RKO (cell line): ENCODE measurements at regions not wholly inside any gene's neighbourhood (a gene's known extent, or its start where the extent isn't known, plus 50 kb on each side); places are given as distances from the start of the nearest gene placed in this dataset.
"Not testable (repeated sequence)": the region's sequence is repeated elsewhere in the genome, so short reads cannot be mapped to it uniquely, and the experiment has no call there.

Source experiments
- DNase-seq: peaks from one replicate; pipeline ENCODE4 v3.0.0-alpha.2; 2016; ENCODE audit warnings: low spot score

DNA sequence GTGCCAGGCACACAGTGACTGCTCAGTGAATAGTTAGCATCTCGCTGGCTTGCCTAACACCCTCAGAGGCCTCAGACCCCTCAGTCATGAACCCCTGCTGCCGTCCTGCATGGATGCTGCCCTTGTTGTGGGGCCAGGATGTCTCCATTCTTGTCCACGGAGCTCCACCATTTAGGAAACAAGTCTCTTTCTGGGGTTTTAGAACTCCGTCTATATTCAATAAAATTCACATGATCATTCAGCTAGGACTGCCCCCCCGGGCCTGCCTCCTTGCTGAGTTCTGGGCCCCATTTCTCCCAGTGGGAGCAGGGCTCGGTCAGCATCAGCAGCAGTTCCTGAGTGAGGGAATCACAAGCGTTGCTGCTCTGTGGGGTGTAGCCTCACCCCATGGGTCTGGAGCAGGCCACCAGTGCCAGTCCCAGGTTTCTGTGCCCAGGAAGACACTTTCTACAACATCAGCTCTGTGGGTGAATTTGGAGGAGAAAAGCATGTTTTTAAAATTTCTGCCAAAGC, 134.1 kb downstream of the RHOU start:
- no peak for DNase-seq

DNA sequence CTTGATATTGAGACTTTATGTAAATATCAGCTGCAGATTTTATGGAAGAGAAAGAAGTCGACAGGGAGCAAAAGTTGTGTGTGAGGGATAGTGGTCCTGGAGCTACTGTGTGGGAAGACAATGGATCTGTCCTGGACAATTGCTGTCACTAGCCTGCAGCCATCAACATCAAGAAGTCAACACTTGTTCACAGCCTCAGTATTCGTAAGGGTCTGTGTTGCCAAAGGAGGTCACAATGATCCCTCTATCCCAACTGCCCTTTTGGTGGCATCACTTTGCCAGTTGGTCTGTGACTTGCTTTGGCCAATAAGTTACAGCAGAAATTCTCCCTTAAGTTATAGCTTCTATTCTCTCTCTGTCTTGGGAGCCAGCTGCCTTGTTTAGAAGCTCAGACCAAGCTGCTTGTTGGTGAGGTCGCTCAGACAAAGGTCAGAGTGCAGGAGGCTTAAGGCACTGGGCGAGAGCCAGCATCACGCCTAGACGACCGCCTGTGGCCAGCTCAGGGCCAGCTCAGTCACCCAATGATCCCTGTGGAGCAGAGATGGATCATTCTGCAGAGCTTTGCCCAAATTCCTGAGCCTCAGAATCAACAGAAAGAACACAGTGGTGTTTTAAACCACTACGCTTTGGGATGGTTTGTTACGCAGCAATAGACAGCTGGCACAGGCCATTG, 134.9 kb downstream of the RHOU start:
- DNase-seq, result no peak

DNA sequence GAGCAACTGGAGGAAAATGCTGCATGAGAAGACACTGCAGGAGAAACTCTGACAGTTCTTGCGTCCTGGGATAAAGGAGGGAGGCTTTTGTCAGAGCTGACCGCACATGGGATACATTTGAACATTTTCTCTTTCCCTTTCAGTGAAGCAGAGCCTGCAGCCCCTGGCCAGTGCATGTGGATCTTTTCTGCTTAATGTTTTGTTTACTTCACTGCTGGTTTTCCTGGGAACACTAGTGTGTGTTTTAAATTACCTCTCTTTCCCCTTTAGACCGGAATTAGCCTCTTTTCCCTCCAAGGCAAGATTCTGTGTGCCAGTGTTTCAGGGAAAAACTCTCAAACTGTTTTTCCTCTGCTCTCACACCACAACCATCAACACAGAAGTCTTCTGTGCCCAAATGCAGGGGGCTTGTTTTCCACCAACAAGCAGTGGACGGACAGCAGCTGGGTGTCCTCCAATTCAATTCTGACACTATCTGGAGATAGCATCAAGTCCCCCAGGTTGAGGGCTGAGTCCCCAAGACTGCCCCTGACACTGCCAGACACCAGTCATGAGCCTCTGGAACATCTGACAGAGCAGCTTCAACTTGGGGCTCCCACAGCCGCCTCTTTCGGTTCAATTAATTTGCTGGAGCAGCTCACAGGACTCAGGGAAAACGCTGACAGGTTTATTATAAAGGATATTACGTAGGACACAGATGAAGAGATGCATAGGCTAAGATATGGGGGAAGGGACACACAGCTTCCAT, 136.2 kb downstream of the RHOU start:
- DNase-seq, result no peak

DNA sequence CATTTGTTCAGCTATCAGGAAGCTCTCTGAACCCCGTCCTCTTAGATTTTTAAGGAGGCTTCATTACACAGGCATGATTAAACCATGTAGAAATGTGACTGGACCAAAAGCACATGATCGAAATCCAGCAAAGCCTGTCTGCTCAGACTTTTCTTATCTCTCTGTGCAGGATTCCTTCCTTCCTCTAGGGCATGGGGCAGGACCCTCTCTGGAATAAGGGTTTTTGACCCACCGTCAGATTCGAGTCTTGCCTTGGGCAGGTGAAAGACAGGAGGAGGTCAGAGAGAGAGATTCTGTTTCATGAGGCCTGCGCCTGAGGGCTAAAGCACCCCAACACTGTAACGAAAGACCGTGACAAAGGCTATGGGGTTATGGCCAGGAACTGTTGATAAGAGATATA, 136.8 kb downstream of the RHOU start:
- DNase-seq, result no peak

DNA sequence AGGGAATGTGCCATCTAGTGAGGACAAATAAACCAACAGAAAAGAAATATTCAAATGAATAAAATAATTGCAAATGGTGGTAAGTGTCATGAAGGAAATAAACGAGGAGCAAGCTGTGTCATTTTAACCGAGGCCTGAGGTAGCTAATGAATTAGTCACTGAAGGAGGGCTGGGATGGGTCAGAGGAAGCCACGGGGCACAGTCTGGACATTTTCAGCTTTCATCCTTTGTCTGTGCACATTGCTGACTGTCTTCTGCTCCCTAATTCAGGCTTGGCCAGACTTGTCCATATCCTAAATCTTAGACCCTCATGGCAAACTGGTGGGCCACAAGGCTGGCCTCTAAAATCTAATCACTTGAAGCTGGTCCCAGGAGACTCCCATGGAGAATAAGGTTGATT, 138.4 kb downstream of the RHOU start:
- DNase-seq, result no peak

DNA sequence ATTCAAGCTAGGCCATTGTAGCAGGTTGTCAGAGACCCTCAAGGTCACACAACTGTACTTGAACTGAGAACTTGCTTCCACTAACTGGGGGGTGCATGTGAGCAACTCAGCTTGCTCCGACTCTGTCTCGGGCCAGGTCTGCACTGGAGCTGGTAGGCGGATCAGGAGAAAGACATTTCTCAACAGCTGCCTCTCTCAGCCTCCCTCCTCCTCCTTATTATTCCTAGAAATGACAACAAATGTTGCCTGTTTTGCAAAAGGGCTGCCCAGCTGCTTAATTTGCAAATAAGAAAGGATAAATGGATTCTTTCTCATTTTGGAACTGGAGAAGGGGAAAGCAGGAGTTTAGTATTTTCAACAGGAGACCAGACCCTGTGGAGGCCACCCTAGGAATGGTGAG, 140.5 kb downstream of the RHOU start:
- DNase-seq, result no peak

DNA sequence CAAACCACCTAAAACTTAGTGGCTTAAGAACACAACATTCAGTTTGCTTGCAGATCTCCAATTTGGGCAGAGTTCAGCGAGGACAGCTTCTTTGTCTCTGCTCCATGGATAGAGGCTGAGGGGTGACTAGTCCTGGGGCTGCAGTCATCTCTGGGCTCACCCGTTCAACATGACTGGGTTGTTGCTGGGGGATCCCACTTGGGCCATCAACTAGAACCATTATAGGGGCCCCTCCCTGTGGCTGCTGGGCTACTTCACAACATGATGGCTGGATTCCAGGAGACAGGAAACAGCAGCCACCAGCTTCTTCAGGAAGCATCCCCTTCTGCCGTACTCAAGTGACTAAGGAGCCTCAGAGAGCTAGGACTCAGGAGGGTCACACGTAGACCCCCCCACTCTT, 140.9 kb downstream of the RHOU start:
- no peak for DNase-seq

DNA sequence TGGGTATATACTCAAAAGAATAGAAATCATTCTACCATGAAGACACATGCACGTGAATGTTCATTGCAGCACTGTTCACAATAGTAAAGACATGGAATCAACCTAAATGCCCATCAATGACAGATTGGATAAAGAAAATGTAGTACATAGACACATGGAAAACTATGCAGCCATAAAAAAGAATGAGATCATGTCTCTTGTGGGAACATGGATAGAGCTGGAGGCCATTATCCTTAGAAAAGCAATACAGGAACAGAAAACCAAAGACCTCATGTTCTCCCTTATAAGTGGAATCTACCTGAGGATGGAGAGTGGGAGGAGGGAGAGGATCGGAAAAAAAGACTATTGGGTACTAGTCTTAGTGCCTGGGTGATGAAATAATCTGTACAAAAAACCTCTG, 143.9 kb downstream of the RHOU start:
- no peak for DNase-seq

DNA sequence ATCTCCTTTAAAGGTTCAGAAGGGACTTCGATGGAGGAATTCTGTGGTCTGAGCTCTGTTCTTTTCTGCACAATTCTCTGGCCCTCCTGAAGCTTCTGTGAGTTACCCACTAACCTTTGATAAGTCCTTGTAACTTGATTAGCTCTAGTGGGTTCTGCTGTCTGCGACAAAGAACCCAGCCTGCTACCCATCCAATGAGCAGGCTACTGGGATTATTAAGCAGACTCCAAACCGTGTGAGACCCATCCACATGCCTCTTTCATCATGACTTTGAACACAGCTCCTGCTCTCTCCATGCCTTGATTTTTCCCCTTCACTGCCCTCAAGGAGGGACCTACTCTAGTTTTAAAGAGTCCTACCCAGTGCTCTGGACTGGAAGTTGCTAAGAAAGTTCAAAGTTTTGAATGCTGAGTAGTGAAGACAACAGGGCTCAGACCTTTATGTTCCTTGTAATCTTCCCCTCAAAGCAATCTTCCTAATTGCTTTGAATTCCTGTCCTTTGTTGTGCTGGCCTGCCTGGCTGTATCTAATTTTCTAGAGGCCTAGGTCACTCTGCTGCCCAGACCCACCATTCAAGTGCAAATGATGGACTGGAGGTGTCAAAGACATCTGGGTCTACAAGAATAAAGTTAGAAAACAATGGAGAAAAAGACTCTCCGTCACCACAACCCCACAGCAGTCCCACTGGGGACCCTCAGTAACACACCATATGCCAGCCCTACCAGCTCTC, 146.9 kb downstream of the RHOU start:
- DNase-seq, result no peak

DNA sequence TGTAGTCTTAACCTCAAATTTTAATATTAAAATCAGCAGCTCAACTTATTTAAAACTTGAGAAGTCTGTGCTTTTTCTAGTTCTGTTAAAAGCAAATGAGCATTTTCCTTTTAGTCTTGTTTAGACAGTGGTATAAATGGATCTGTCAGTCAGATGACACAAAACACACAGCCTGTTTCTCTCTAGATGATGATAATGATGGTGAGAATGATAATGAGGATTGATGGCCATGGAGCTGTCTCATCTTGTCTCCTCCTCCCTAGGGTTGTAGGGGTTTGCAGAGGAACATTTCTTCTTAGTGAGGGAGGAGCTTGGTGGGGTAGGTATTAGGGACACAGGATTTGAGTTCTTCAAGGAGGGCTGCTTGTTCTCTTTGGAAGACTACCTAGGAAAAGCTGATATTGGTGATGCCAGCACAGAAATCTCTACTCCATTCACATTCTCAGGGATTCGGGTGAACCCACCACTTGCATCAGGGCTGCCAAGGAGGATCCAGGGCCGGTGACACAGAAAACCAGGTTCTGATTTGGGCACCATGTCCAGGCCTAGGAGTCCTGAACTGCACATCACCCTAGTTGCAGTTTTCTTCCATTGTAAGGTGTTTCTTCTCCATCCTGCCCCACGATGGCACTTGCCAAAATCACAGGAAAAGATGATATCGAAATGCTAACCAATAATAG, 147.6 kb downstream of the RHOU start:
- no peak for DNase-seq

DNA sequence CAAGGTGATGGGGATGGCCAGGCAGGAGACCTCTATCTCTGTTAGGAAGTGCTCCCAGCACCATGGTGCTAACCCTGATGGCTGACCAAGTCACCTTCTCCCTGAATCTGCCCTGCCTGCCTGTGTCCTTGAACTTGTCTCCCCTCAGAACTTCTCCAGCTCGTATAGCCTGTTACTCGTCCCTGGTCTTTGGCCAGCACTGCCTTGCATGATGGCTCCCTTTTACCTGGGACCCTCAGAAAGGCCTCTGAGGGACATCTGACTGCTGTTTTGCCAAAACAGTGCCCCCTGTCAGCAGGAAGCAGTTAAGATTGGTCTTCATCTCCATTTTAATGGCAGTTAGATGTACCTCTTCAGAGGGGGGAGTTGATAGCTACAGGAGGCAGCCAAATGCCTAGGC, 148.3 kb downstream of the RHOU start:
- no peak for DNase-seq

DNA sequence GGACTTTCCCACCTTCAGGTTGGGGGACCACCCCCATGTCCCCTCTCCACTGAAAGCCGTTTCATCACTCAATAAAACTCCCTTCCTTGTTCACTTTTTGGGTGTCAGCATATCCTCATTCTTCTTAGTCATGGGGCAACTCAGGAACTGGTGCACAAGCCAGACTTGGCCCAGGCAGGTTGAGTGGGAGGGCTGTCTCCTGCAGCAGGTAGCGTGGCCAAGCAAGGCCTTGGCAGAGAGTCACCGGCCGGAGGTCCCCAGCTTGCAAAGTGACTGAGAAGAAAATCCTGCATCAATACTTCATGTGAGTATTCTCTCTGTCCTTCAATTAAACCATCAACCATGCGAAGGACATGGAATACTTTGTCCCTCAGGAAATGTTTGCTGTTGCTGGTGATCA, 148.9 kb downstream of the RHOU start:
- no peak for DNase-seq

DNA sequence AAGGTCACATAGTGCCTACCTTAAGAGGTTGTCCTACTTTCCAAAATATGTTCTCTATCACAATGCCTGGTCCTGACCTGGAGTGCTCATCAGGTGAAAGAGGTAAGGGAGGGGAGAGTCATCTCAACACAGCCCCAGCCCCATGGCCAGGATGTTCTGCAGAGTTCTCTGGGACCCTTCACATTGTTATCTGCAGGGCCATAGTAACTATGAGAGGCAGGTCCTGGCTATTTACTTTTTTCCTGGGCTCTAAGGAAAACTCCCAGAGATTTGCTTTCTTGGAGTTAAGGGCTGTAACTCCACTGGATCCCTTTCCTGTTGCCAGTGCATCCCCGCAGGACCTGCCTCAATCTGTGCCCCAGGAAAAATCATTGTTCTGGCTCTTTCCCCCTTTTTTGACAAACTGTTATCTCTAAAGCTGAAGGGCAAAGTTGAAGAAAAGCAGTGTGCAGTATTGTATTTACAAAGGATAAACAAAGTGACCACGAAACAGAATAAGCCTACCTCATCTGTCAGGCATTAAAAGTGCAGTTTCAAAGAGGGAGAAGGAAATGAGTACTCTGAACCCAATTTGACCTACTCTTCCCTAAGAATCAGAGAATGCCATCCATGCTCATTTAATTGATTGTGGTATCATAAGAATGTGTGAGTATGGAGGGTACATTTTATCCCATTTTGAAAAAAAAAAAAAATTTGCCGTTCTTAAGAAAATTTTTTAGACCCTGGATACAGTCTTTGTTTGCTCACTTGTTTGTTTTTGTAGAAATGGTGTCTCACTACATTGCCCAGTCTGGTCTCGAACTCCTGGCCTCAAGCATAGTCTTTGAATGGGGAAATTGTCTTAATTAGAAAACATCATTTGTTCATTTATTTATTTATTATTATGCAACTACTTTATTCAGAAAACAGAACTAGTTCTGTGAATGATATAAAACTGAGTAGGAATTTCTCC, 149.6 kb downstream of the RHOU start:
- no peak for DNase-seq

DNA sequence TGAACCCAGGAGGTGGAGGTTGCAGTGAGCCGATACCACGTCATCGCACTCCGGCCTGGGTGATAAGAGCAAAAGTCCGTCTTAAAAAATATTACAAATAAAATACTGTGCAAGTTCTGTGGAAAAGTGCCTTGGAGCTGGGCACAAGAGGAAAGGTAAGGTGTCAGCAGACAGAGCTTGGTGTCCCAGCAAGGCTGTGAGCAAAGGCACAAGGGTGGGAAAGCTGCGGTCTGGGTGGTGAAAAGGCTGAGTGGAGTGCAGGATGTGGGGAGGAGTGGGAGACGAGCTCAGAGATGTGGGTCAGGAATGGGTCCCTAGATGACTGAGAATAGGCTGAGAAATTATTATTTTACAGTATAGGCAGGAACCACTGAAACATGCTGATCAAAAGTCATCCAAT, 150.6 kb downstream of the RHOU start:
- DNase-seq, result no peak

DNA sequence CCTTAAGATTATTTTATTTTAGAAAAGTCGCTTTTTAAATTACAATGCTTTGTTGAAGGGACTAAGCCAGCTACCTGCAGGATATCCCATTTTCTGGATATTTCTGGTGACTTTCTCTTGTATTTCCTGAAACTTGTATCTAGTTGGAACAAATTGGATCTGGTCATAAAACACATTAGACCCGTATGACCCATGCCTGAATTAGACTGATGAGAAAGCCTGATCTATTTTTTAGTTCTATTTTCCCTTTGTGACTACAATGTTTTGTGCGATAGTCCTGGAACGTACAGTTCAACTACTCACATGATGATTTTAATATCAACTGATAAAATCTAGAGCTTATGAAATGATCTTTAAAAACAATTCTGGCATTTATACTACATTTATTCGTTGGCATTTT, 151.8 kb downstream of the RHOU start:
- DNase-seq, result no peak

DNA sequence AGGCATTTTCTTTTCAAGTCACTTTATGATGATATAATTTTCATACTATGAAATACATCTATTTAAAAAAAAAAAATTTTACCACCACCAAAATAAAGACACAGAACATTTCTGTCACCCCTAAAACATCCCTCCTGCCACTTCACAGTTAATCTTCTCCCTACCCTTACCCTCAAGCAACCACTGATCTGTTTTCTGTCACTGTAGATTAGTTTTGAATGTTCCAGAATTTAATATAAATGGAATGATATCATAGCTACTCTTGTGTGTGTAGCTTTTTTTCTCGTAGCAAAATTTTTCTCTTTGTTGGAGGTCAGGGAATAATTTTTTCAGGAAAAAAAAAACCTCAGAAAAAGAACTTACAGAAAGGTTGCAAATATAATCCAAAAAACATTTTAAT, 152.7 kb downstream of the RHOU start:
- no peak for DNase-seq

DNA sequence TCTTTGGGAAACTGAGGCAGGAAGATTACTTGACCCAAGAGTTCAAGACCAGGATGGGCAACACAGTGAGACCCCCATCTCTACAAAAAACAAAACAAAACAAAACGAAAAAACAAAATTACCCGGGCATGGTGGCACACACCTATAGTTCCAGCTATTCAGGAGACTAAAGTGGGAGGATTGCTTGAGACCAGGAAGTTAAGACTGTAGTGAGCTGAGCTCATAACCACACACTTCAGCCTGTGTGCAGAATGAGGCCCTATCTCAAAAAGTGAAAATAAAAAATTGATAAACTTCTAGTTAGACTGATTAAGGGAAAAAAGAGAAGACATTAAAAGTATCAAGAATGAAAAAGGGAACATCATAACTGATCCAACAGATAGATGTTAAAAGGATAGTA, 154.0 kb downstream of the RHOU start:
- DNase-seq, result no peak

DNA sequence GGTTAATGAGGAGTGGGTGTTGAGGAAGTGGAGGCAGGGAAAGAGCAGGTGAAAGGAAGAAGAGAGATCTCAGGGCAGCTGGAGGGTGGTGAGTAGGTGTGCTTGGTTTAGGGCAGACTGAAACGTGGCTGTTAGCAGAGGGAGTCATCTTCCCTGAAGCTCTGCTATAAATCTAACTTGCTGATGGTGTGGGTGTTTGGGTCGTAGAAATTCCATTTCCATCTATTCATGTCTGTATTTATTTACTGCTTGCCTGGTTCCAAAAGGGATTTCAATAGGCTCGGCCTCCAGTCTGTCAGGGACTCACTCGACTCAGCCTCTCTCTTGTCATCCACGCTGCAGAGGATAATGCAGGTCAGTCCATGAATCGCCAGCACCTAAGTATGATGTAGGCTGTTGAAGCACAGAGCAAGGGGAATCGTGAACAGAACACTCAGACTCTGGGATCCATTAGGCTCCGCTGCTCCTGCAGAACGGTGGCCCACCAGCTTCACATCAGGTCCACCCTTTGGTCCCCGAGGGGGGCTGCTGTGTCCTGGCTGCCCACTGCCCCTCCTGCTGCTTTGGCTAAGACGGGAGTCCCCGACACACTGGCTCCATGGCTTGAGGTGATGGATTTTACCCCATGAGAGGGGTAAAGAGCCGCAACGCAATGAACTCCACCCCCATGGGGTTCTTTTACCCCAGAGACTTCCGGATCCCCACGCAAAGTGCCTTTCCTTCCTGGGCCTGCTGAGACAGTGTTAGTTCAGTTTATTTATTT, 156.2 kb downstream of the RHOU start:
- no peak for DNase-seq

DNA sequence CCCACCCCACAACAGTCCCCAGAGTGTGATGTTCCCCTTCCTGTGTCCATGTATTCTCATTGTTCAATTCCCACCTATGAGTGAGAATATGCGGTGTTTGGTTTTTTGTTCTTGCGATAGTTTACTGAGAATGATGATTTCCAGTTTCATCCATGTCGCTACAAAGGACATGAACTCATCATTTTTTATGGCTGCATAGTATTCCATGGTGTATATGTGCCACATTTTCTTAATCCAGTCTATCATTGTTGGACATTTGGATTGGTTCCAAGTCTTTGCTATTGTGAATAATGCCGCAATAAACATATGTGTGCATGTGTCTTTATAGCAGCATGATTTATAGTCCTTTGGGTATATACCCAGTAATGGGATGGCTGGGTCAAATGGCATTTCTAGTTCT, 156.9 kb downstream of the RHOU start:
- DNase-seq, result not testable (repeated sequence)

DNA sequence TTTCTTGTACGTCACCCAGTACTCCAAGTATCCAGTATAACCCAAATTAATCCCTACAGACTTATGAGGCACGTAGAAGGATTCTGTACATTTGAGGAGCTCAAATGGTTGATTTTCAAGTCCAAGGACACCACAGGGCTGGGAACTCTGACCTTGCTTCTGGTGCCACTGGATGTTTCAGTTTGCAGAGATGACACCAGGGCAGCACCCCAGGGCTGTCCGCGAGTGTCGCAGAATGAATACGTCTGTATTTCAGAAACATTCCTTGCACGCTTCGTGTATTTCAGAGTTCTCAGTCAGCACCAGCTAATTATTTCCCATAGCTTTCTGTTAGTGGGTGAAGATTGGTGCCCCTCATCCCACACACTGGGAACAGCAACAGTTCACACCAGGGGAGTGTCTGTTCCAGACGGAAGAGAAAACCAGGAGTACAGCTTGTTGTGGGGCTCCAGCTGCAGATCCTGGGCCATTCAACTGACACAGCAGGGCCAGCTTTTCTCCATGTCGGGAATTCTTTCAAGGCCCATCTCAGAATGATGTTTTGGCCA, 159.2 kb downstream of the RHOU start:
- no peak for DNase-seq
